ENCODE measurements at regions not wholly inside any gene's neighbourhood (a gene's known extent, or its start where the extent isn't known, plus 50 kb on each side); places are given as distances from the start of the nearest gene placed in this dataset.
A peak's percentile ranks its signal among the peaks of the same experiment; 100 is the strongest.
"Not testable (repeated sequence)": the region's sequence is repeated elsewhere in the genome, so short reads cannot be mapped to it uniquely, and the experiment has no call there.

- Histone ChIP-seq H2AFZ (ENCODE audit: low read length) (no peak overlapping the region), H3K79me2 (ENCODE audit: insufficient read depth, low read length) (no peaks in the 10 kb centered on the region), H3K27ac (ENCODE audit: low read depth, low read length) (no peak overlapping the region), H3K4me2 (ENCODE audit: insufficient read depth, low read length) (no peak overlapping the region), H3K36me3 (ENCODE audit: insufficient read depth, low read length) (no peaks in the 10 kb centered on the region), H3K27me3 (ENCODE audit: insufficient read depth, low read length) (peaks cover 7% of the 10 kb centered on the region), H3K4me1 (ENCODE audit: insufficient read depth, low read length) (no peaks in the 10 kb centered on the region), H3K4me3 (ENCODE audit: insufficient read depth, low read length) (no peak overlapping the region), H4K20me1 (ENCODE audit: insufficient read depth, low read length) (no peaks in the 10 kb centered on the region), H3K9me3 (ENCODE audit: low read depth, low read length) (no peaks in the 10 kb centered on the region)
- DNase-seq (ENCODE audit: insufficient read length, low spot score, missing footprints) = no peak
- no peak for TF ChIP-seq CTCF (IDR thresholded peaks at IDR 0.05; ENCODE audit: extremely low read depth, low read depth, low read length)
Measured at GRCh38 chr7:79761876-79762429, 308.5 kb upstream of the MAGI2 start.

- not testable (repeated sequence) for H3K4me3 ChIP-seq (ENCODE audit: insufficient read depth, low read length); H3K9me3 ChIP-seq (ENCODE audit: low read depth, low read length); H3K36me3 ChIP-seq (ENCODE audit: insufficient read depth, low read length); DNase-seq (ENCODE audit: insufficient read length, low spot score, missing footprints); H3K4me2 ChIP-seq (ENCODE audit: insufficient read depth, low read length); H3K79me2 ChIP-seq (ENCODE audit: insufficient read depth, low read length); H3K27me3 ChIP-seq (ENCODE audit: insufficient read depth, low read length); H2AFZ ChIP-seq (ENCODE audit: low read length); H3K4me1 ChIP-seq (ENCODE audit: insufficient read depth, low read length); H3K27ac ChIP-seq (ENCODE audit: low read depth, low read length); H4K20me1 ChIP-seq (ENCODE audit: insufficient read depth, low read length)
Measured at GRCh38 chr7:79750941-79751340, 297.5 kb upstream of the MAGI2 start.

- no peak for DNase-seq (ENCODE audit: insufficient read length, low spot score, missing footprints)
- Histone ChIP-seq H3K36me3 (ENCODE audit: insufficient read depth, low read length) (no peaks in the 10 kb centered on the region), H3K4me1 (ENCODE audit: insufficient read depth, low read length) (no peaks in the 10 kb centered on the region), H3K27ac (ENCODE audit: low read depth, low read length) (no peak overlapping the region), H3K9me3 (ENCODE audit: low read depth, low read length) (no peaks in the 10 kb centered on the region), H3K4me2 (ENCODE audit: insufficient read depth, low read length) (peak overlapping the region; percentile 9), H2AFZ (ENCODE audit: low read length) (no peak overlapping the region), H3K27me3 (ENCODE audit: insufficient read depth, low read length) (no peaks in the 10 kb centered on the region), H4K20me1 (ENCODE audit: insufficient read depth, low read length) (no peaks in the 10 kb centered on the region), H3K79me2 (ENCODE audit: insufficient read depth, low read length) (no peaks in the 10 kb centered on the region), H3K4me3 (ENCODE audit: insufficient read depth, low read length) (no peak overlapping the region)
- no peak for TF ChIP-seq CTCF (IDR thresholded peaks at IDR 0.05; ENCODE audit: extremely low read depth, low read depth, low read length)
Measured at GRCh38 chr7:79749856-79750255, 296.4 kb upstream of the MAGI2 start.

GRCh38 chr7:79741684-79742083 is 288.2 kb upstream of the MAGI2 start:
- H3K4me3 ChIP-seq (ENCODE audit: insufficient read depth, low read length) = no peak overlapping the region
- peak; percentile 42 for TF ChIP-seq CTCF (IDR thresholded peaks at IDR 0.05; ENCODE audit: extremely low read depth, low read depth, low read length)
- no peaks in the 10 kb centered on the region for H4K20me1 ChIP-seq (ENCODE audit: insufficient read depth, low read length)
- H3K4me2 ChIP-seq (ENCODE audit: insufficient read depth, low read length) = no peak overlapping the region
- H3K9me3 ChIP-seq (ENCODE audit: low read depth, low read length) = no peaks in the 10 kb centered on the region
- no peaks in the 10 kb centered on the region for H3K36me3 ChIP-seq (ENCODE audit: insufficient read depth, low read length)
- H3K79me2 ChIP-seq (ENCODE audit: insufficient read depth, low read length) = no peaks in the 10 kb centered on the region
- H3K27me3 ChIP-seq (ENCODE audit: insufficient read depth, low read length) = no peaks in the 10 kb centered on the region
- DNase-seq (ENCODE audit: insufficient read length, low spot score, missing footprints) = no peak
- no peak overlapping the region for H3K27ac ChIP-seq (ENCODE audit: low read depth, low read length)
- H2AFZ ChIP-seq (ENCODE audit: low read length) = no peak overlapping the region
- no peaks in the 10 kb centered on the region for H3K4me1 ChIP-seq (ENCODE audit: insufficient read depth, low read length)
